OCI-LY1 (cell line): ENCODE measurements at regions not wholly inside any gene's neighbourhood (a gene's known extent, or its start where the extent isn't known, plus 50 kb on each side); places are given as distances from the start of the nearest gene placed in this dataset.

Experiments
- EZH2 ChIP-seq: fragments of 200-600 bp; sonication (generic), shearing (Covaris generic); IDR thresholded peaks from 2 replicates; pipeline ENCODE4 v1.8.0; 2017; ENCODE audit warnings: borderline replicate concordance, mixed run types, mild to moderate bottlenecking, antibody characterized with exemption, low read length, moderate library complexity, mixed read lengths
- TF ChIP-seq, protein P1 (sequence below): fragments of 200-600 bp; sonication (generic), shearing (Covaris generic); IDR thresholded peaks from 2 replicates; pipeline ENCODE4 v1.5.1; 2017; ENCODE audit warnings: mild to moderate bottlenecking, antibody characterized with exemption, low read length, moderate library complexity, mixed read lengths

DNA sequence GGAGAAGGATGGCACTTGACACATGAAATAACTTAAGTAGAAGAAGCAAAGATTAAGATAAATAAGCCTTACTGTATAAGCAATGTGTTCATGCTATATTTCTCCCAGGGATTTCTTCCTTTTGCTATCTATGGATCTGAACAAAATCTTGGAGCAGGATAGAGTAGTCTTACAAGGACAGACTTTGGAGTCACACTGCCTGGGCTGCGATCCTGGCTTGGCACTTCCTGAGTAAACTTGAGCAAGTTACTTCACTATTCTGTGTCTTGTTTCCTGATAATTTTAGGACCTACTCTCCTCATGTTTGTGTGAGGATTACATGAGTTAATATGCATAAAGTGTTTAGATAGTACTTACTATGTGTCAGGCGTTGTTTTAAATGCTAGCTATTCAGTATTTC, 340.0 kb upstream of the MAOA start:
- no peak for TF ChIP-seq EZH2
- TF ChIP-seq, protein P1, sequence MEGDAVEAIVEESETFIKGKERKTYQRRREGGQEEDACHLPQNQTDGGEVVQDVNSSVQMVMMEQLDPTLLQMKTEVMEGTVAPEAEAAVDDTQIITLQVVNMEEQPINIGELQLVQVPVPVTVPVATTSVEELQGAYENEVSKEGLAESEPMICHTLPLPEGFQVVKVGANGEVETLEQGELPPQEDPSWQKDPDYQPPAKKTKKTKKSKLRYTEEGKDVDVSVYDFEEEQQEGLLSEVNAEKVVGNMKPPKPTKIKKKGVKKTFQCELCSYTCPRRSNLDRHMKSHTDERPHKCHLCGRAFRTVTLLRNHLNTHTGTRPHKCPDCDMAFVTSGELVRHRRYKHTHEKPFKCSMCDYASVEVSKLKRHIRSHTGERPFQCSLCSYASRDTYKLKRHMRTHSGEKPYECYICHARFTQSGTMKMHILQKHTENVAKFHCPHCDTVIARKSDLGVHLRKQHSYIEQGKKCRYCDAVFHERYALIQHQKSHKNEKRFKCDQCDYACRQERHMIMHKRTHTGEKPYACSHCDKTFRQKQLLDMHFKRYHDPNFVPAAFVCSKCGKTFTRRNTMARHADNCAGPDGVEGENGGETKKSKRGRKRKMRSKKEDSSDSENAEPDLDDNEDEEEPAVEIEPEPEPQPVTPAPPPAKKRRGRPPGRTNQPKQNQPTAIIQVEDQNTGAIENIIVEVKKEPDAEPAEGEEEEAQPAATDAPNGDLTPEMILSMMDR = no peak
